Karpas-422 (cell line): ENCODE measurements at regions not wholly inside any gene's neighbourhood (a gene's known extent, or its start where the extent isn't known, plus 50 kb on each side); places are given as distances from the start of the nearest gene placed in this dataset.
"Not testable (repeated sequence)": the region's sequence is repeated elsewhere in the genome, so short reads cannot be mapped to it uniquely, and the experiment has no call there.

Experiments used
- DNase-seq: peaks from one replicate; pipeline ENCODE4 v3.0.0-alpha.2; 2015
- H2AFZ ChIP-seq: fragments of 200-600 bp; sonication (generic); 2 replicates; pipeline ENCODE4 v1.6.1; 2014; ENCODE audit warnings: antibody characterized with exemption, low read length, mixed read lengths
- H3K27ac ChIP-seq: fragments of 200-600 bp; sonication (generic); 2 replicates; pipeline ENCODE4 v1.5.1; 2014; ENCODE audit warnings: mild to moderate bottlenecking, low read length, moderate library complexity
- H3K27me3 ChIP-seq: fragments of 200-600 bp; sonication (generic); 2 replicates; pipeline ENCODE4 v1.6.1; 2014; ENCODE audit warnings: low read length, mixed read lengths
- H3K36me3 ChIP-seq: fragments of 200-600 bp; sonication (generic); 2 replicates; pipeline ENCODE4 v1.6.1; 2014; ENCODE audit warnings: low read length, mixed read lengths; ENCODE audit not compliant: insufficient read depth
- H3K4me1 ChIP-seq: fragments of 200-600 bp; sonication (generic); 2 replicates; pipeline ENCODE4 v1.6.1; 2014; ENCODE audit warnings: mild to moderate bottlenecking, low read length, mixed read lengths
- H3K4me2 ChIP-seq: fragments of 200-600 bp; sonication (generic); 2 replicates; pipeline ENCODE4 v1.6.1; 2014; ENCODE audit warnings: low read length, low read depth, mild to moderate bottlenecking; ENCODE audit not compliant: poor library complexity, severe bottlenecking
- H3K4me3 ChIP-seq: fragments of 200-600 bp; sonication (generic); 2 replicates; pipeline ENCODE4 v1.5.1; 2014; ENCODE audit warnings: mild to moderate bottlenecking, antibody characterized with exemption, low read length, mixed read lengths
- H3K79me2 ChIP-seq: fragments of 200-600 bp; sonication (generic); 2 replicates; pipeline ENCODE4 v1.6.1; 2014; ENCODE audit warnings: mild to moderate bottlenecking, low read length, mixed read lengths
- H3K9ac ChIP-seq: fragments of 200-600 bp; sonication (generic); 2 replicates; pipeline ENCODE4 v1.6.0; 2014; ENCODE audit warnings: low read length
- H3K9me2 ChIP-seq: fragments of 200-600 bp; sonication (generic), shearing (Covaris generic); replicated peaks from 2 replicates; pipeline ENCODE4 v1.6.0; 2014; ENCODE audit warnings: mild to moderate bottlenecking, low read length, moderate library complexity; ENCODE audit not compliant: insufficient read depth
- H3K9me3 ChIP-seq: fragments of 300-700, 200-600 bp; sonication (generic); 2 replicates; pipeline ENCODE4 v1.6.1; 2014; ENCODE audit warnings: low read length, mixed read lengths
- H4K20me1 ChIP-seq: fragments of 200-600 bp; sonication (generic); 2 replicates; pipeline ENCODE4 v1.6.1; 2014; ENCODE audit warnings: mild to moderate bottlenecking, antibody characterized with exemption, low read length, low read depth; ENCODE audit not compliant: insufficient read depth

DNA sequence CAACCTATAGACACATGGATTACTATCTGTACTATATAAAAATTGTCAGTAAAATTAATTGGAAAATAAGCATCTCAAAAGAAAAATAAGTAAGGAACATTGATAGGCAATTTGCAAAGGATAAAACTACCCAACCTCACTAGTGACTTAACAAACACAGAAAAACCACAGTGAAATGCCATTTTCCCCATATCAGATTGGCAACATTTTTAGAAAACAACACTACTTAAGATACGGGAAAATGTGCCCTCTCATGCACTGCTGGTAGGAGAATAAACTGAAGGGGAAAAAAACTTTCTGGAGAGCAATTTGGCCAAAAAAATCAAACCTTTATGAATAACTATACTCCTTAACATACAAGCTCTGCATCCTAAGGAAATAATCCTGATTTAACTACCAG lies 254.0 kb downstream of the DEPDC1B start:
- no peak overlapping the region for H3K27ac ChIP-seq
- H3K27me3 ChIP-seq: no peaks in the 10 kb centered on the region
- no peaks in the 10 kb centered on the region for H3K79me2 ChIP-seq
- no peak overlapping the region for H3K4me2 ChIP-seq
- no peak overlapping the region for H3K4me3 ChIP-seq
- no peaks in the 10 kb centered on the region for H3K9me2 ChIP-seq
- no peak for DNase-seq
- no peaks in the 10 kb centered on the region for H4K20me1 ChIP-seq
- no peaks in the 10 kb centered on the region for H3K36me3 ChIP-seq
- H3K9me3 ChIP-seq: no peaks in the 10 kb centered on the region
- H3K4me1 ChIP-seq: no peaks in the 10 kb centered on the region
- H3K9ac ChIP-seq: no peak overlapping the region
- H2AFZ ChIP-seq: no peak overlapping the region

- no peak for DNase-seq
- no peaks in the 10 kb centered on the region for H3K36me3 ChIP-seq
- no peak overlapping the region for H3K4me2 ChIP-seq
- no peaks in the 10 kb centered on the region for H3K79me2 ChIP-seq
- no peak overlapping the region for H2AFZ ChIP-seq
- H3K9me2 ChIP-seq: no peaks in the 10 kb centered on the region
- no peak overlapping the region for H3K4me3 ChIP-seq
- no peaks in the 10 kb centered on the region for H3K4me1 ChIP-seq
- no peak overlapping the region for H3K27ac ChIP-seq
- no peak overlapping the region for H3K9ac ChIP-seq
- no peaks in the 10 kb centered on the region for H4K20me1 ChIP-seq
- no peaks in the 10 kb centered on the region for H3K9me3 ChIP-seq
- H3K27me3 ChIP-seq: no peaks in the 10 kb centered on the region
These were observed 254.5 kb downstream of the DEPDC1B start for GRCh38 chr5:60445427-60445826.

DNA sequence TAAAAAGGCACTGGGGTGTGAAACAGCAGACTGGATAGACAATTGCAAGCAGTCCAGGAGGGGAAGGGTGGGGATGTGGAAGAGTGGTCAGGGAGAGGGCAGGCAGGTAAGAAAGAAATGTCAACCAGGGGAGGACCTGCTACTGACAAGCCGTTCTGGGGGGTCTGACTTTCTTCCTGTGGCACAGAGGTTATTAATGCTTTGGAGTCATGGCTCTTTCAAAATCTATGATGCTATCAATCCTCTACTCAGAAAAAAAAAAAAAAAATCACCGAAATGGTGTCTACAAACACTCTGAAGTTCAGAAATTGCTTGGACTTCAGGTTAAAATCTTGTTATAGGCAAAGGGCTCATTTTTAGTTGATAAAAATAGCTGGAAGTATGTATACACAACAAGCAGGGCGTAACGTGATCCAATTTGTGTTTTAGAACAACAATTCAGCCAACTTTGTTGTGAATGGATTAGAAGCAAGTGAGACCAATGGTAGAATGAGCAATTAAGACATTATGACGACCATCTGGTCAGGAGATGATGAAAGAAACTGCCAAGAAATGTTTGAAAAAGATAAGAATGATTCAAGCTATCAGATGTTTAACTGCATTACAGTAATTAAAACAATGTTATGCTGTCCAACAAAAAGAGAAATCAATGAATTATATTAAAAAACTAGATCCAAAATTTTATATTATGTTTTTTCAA lies 255.2 kb downstream of the DEPDC1B start:
- H3K27ac ChIP-seq: no peak overlapping the region
- H3K4me1 ChIP-seq: no peaks in the 10 kb centered on the region
- no peaks in the 10 kb centered on the region for H4K20me1 ChIP-seq
- H3K9me3 ChIP-seq: no peaks in the 10 kb centered on the region
- no peaks in the 10 kb centered on the region for H3K9me2 ChIP-seq
- H3K9ac ChIP-seq: no peak overlapping the region
- H3K4me3 ChIP-seq: no peak overlapping the region
- no peak overlapping the region for H2AFZ ChIP-seq
- H3K36me3 ChIP-seq: no peaks in the 10 kb centered on the region
- no peaks in the 10 kb centered on the region for H3K79me2 ChIP-seq
- H3K27me3 ChIP-seq: no peaks in the 10 kb centered on the region
- no peak overlapping the region for H3K4me2 ChIP-seq
- DNase-seq: no peak

DNA sequence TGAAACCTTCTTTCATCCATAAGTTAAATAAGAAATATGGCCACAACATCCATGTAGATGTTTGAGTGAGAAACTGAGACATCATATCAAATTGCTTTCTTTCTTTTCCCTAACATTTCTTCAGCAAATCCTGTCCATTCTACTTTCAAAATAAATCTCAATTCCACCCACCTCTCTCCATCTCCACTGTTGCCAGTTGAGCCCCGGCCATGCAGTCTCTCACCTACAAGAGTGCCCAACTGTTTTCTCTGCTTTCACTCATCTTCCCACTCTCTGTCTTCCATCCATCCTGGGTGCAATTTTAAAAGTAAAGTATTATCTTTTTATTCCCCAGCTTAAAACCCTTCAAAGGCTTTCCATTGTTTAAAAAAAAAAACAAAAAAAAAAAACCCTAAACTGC lies 260.4 kb downstream of the DEPDC1B start:
- Histone ChIP-seq H4K20me1 (no peaks in the 10 kb centered on the region), H2AFZ (no peak overlapping the region), H3K4me3 (no peak overlapping the region), H3K4me2 (no peak overlapping the region), H3K9ac (no peak overlapping the region), H3K79me2 (no peaks in the 10 kb centered on the region), H3K27me3 (no peaks in the 10 kb centered on the region), H3K36me3 (no peaks in the 10 kb centered on the region; the same call in 1 of the 2 replicates), H3K9me3 (no peaks in the 10 kb centered on the region), H3K9me2 (no peaks in the 10 kb centered on the region), H3K4me1 (peaks cover 32% of the 10 kb centered on the region), H3K27ac (no peak overlapping the region)
- no peak for DNase-seq

GRCh38 chr5:60437308-60437707 lies 262.7 kb downstream of the DEPDC1B start:
- H3K9ac ChIP-seq: no peak overlapping the region
- H4K20me1 ChIP-seq: no peaks in the 10 kb centered on the region
- peaks cover 4% of the 10 kb centered on the region; the same call in 1 of the 2 replicates for H3K36me3 ChIP-seq
- H3K27ac ChIP-seq: peak overlapping the region; percentile 35; the same call in 1 of the 2 replicates
- no peaks in the 10 kb centered on the region for H3K27me3 ChIP-seq
- H3K9me2 ChIP-seq: no peaks in the 10 kb centered on the region
- peaks cover 12% of the 10 kb centered on the region for H3K79me2 ChIP-seq
- 0 out of 2 replicates have a peak overlapping the region, but pooled peaks have one; percentile 2 for H3K4me3 ChIP-seq
- H3K4me2 ChIP-seq: peak overlapping the region; percentile 39
- peaks cover 35% of the 10 kb centered on the region for H3K4me1 ChIP-seq
- no peak overlapping the region for H2AFZ ChIP-seq
- peak; percentile 49 for DNase-seq
- no peaks in the 10 kb centered on the region for H3K9me3 ChIP-seq

DNA sequence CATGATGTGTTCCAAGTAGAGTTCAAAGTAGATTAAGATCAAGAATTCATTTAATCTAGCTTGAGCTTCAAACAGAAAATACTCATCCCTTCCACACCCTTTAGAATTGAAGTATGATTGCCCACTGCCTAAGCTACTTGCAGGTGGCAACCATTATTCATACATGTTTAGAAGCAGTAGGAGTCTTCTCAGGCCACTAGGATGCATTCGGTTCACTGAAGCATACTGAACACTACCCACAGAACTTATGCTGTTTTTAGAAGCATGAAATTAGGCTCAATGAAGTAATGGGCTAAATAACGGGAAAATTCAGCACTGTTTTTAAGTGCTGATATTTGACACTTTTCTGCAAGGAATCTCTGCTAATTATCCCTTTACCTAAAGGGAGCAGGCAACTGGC lies 263.4 kb downstream of the DEPDC1B start:
- Histone ChIP-seq H3K9ac (no peak overlapping the region), H3K27ac (peak overlapping the region; percentile 35; the same call in 1 of the 2 replicates), H3K4me2 (peak overlapping the region; percentile 39), H2AFZ (no peak overlapping the region), H3K36me3 (peaks cover 4% of the 10 kb centered on the region; the same call in 1 of the 2 replicates), H3K4me1 (peaks cover 35% of the 10 kb centered on the region), H3K9me2 (no peaks in the 10 kb centered on the region), H4K20me1 (no peaks in the 10 kb centered on the region), H3K4me3 (0 out of 2 replicates have a peak overlapping the region, but pooled peaks have one; percentile 2), H3K79me2 (peaks cover 12% of the 10 kb centered on the region), H3K9me3 (no peaks in the 10 kb centered on the region), H3K27me3 (no peaks in the 10 kb centered on the region)
- peak; percentile 61 for DNase-seq

DNA sequence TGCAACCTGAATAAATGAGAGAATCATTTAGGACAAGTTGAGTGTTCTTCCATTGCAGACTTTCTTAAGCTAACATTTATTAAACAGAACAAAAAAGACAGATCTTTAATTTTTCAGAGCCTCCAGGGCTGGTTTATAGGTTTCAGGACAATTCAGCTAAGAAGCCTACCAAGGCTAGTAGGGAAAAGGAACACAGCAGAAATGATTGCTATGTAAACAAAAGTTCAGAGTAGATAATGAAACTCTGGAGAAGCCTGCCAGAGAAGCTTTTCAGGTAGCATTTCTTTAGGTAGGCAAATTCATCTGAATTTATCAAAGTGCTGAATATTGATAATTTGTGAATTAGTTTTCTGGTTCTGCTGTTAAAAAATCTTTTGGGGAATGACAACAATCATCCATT lies 264.2 kb downstream of the DEPDC1B start:
- peaks cover 35% of the 10 kb centered on the region for H3K4me1 ChIP-seq
- H3K9ac ChIP-seq: no peak overlapping the region
- H3K9me2 ChIP-seq: no peaks in the 10 kb centered on the region
- no peaks in the 10 kb centered on the region for H3K9me3 ChIP-seq
- H3K27ac ChIP-seq: no peak overlapping the region
- no peaks in the 10 kb centered on the region for H3K27me3 ChIP-seq
- no peaks in the 10 kb centered on the region for H4K20me1 ChIP-seq
- no peak overlapping the region for H2AFZ ChIP-seq
- no peak for DNase-seq
- H3K36me3 ChIP-seq: peaks cover 4% of the 10 kb centered on the region; the same call in 1 of the 2 replicates
- H3K79me2 ChIP-seq: peaks cover 12% of the 10 kb centered on the region
- H3K4me3 ChIP-seq: no peak overlapping the region
- peak overlapping the region; percentile 39 for H3K4me2 ChIP-seq

DNA sequence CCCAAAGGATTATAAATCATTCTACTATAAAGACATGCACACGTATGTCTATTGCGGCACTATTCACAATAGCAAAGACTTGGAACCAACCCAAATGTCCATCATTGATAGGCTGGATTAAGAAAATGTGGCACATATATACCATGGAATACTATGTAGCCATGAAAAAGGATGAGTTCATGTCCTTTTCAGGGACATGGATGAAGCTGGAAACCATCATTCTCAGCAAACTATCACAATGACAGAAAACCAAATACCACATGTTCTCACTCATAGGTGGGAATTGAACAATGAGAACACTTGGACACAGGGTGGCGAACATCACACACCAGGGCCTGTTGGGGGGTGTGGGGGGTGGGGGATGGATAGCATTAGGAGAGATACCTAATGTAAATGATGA lies 273.8 kb downstream of the DEPDC1B start:
- not testable (repeated sequence) for H3K79me2 ChIP-seq, H3K9me2 ChIP-seq, H3K4me3 ChIP-seq, H3K9me3 ChIP-seq, H3K27ac ChIP-seq, H3K36me3 ChIP-seq, DNase-seq, H3K4me2 ChIP-seq, H3K9ac ChIP-seq, H3K27me3 ChIP-seq, H3K4me1 ChIP-seq, H4K20me1 ChIP-seq, H2AFZ ChIP-seq
